Bronchial epithelial cell (primary cell): ENCODE measurements at regions not wholly inside any gene's neighbourhood (a gene's known extent, or its start where the extent isn't known, plus 50 kb on each side); places are given as distances from the start of the nearest gene placed in this dataset.

Experiments used
- DNase-seq: peaks from one replicate; pipeline ENCODE4 v3.0.0-alpha.2; 2010; ENCODE audit warnings: low read depth
- FAIRE-seq: peaks from 2 replicates; lab custom pipeline; 2011; peaks lifted over from hg19 to GRCh38; lab: Jason Lieb, UNC
- H3K27me3 ChIP-seq: 2 replicates; pipeline ENCODE4 v1.5.1; 2011; ENCODE audit warnings: low read length; ENCODE audit not compliant: control insufficient read depth, insufficient read depth
- H3K36me3 ChIP-seq: 2 replicates; pipeline ENCODE4 v1.5.1; 2011; ENCODE audit warnings: low read length; ENCODE audit not compliant: control insufficient read depth, insufficient read depth
- H3K4me3 ChIP-seq: 2 replicates; pipeline ENCODE4 v1.5.1; 2011; ENCODE audit warnings: mild to moderate bottlenecking, low read depth, low read length, control low read depth
- CTCF ChIP-seq: IDR thresholded peaks from 2 replicates; pipeline ENCODE4 v1.5.1; 2011; ENCODE audit warnings: mild to moderate bottlenecking, moderate library complexity, low read length, control low read depth, inconsistent platforms; ENCODE audit not compliant: insufficient read depth, severe bottlenecking

- no peak for FAIRE-seq
- TF ChIP-seq CTCF = no peak
- H3K36me3 ChIP-seq = no peaks in the 10 kb centered on the region
- H3K27me3 ChIP-seq = no peaks in the 10 kb centered on the region
- no peak for DNase-seq
- H3K4me3 ChIP-seq = no peak overlapping the region
These were observed 54.8 kb downstream of the UTRN start for GRCh38 chr6:144339859-144340452.

GRCh38 chr6:144340541-144341371, 55.6 kb downstream of the UTRN start:
- Histone ChIP-seq H3K4me3 (no peak overlapping the region), H3K27me3 (no peaks in the 10 kb centered on the region), H3K36me3 (no peaks in the 10 kb centered on the region)
- TF ChIP-seq CTCF = no peak
- DNase-seq (peak; percentile 79), FAIRE-seq (no peak)

- Histone ChIP-seq H3K27me3 (no peaks in the 10 kb centered on the region), H3K4me3 (no peak overlapping the region), H3K36me3 (no peaks in the 10 kb centered on the region)
- DNase-seq = peak; percentile 44
- FAIRE-seq = no peak
- TF ChIP-seq CTCF = no peak
These were observed 56.8 kb downstream of the UTRN start for GRCh38 chr6:144341831-144342527.

- FAIRE-seq (no peak), DNase-seq (peak; percentile 65)
- H3K36me3 ChIP-seq = no peaks in the 10 kb centered on the region
- H3K27me3 ChIP-seq = no peaks in the 10 kb centered on the region
- no peak overlapping the region for H3K4me3 ChIP-seq
- TF ChIP-seq CTCF = no peak
These were observed 58.7 kb downstream of the UTRN start for GRCh38 chr6:144343701-144344428.

- no peak for TF ChIP-seq CTCF
- FAIRE-seq (no peak), DNase-seq (no peak)
- H3K27me3 ChIP-seq = no peaks in the 10 kb centered on the region
- H3K4me3 ChIP-seq = no peak overlapping the region
- no peaks in the 10 kb centered on the region for H3K36me3 ChIP-seq
These were observed 59.5 kb downstream of the UTRN start for GRCh38 chr6:144344646-144345045.
